ENCODE measurements at regions not wholly inside any gene's neighbourhood (a gene's known extent, or its start where the extent isn't known, plus 50 kb on each side); places are given as distances from the start of the nearest gene placed in this dataset.

DNA sequence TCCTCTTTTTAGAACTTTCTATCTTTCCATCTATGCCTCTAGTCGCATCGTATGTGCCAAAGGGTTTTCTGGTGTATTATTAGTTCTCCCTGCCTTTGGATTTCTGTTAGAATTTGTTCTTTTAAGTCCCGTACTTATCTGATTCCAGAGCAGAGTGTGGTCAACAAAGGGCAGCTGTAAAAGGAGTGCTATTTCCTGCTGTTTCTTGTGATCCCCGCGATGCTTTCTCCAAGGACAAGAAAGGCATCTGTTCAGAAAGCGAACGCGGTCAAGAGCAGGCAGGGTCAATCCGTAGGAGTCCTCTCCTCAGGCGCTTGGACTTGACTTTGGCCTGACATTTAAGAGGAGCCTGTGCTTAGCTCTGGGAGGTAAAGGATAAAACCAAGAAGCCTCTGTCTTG, 1152.1 kb upstream of the AUTS2 start:
- H3K4me1 ChIP-seq = no peaks in the 10 kb centered on the region
- 63 to 64% methylated on average over 10 of the region's 10 CpGs for whole genome bisulfite sequencing, 2 donors
- H3K27ac ChIP-seq = no peak overlapping the region
- no peak overlapping the region for H3K4me3 ChIP-seq
- TF ChIP-seq, protein P1, sequence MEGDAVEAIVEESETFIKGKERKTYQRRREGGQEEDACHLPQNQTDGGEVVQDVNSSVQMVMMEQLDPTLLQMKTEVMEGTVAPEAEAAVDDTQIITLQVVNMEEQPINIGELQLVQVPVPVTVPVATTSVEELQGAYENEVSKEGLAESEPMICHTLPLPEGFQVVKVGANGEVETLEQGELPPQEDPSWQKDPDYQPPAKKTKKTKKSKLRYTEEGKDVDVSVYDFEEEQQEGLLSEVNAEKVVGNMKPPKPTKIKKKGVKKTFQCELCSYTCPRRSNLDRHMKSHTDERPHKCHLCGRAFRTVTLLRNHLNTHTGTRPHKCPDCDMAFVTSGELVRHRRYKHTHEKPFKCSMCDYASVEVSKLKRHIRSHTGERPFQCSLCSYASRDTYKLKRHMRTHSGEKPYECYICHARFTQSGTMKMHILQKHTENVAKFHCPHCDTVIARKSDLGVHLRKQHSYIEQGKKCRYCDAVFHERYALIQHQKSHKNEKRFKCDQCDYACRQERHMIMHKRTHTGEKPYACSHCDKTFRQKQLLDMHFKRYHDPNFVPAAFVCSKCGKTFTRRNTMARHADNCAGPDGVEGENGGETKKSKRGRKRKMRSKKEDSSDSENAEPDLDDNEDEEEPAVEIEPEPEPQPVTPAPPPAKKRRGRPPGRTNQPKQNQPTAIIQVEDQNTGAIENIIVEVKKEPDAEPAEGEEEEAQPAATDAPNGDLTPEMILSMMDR (IDR thresholded peaks at IDR 0.05) = no peak
- ATAC-seq (no peak), DNase-seq (no peak), FAIRE-seq (no peak)
- no peaks in the 10 kb centered on the region for H3K27me3 ChIP-seq
- intact Hi-C loops (cut with DNase I) = no loop called here
- no peaks in the 10 kb centered on the region for H3K36me3 ChIP-seq
- no peaks in the 10 kb centered on the region for H3K9me3 ChIP-seq

DNA sequence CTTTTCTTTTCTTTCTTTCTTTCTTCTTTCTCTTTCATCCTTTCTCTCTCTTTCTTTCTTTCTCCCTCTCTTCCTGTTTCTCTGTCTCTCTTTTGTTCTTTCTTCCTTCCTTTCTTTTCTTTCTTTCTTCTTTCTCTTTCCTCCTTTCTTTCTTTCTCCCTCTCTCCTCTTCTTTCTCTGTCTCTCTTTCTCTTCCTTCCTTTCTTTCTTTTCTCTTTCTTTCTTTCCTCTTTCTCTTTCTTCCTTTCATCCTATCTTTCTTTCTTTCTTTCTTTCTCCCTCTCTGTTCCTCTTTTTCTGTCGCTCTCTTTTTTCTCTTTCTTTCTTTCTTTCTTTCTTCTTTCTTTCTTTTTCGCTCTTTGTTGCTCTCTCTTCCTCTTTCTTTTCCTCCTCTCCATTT, 1149.2 kb upstream of the AUTS2 start:
- H3K4me1 ChIP-seq = no peaks in the 10 kb centered on the region
- H3K4me3 ChIP-seq = no peak overlapping the region
- H3K27ac ChIP-seq = no peak overlapping the region
- TF ChIP-seq, protein P1 (IDR thresholded peaks at IDR 0.05) = no peak
- no peaks in the 10 kb centered on the region for H3K27me3 ChIP-seq
- no peaks in the 10 kb centered on the region for H3K36me3 ChIP-seq
- ATAC-seq (no peak), DNase-seq (no peak), FAIRE-seq (no peak)
- 73 to 93% methylated on average over 1 of the region's 2 CpGs for WGBS, 2 donors
- H3K9me3 ChIP-seq = no peaks in the 10 kb centered on the region
- intact Hi-C loops (cut with DNase I) = no loop called here

DNA sequence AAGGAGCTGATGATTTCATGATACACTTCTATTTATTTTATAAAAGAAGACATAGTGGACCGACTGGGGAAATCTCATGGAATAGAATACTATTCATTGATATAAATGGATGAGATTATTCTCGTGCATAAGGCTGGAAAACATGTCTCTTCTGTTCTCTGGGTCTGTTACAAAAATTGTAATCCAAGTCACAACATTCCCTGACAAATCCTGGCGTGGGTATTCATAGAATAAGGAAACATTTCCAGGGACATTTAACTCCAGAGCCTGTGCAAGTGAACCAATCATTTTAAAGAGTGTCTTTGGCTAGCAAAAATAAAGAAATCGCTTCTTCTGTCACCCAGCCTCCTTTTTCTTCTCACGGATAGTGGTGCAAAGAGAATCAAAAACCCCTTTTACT, 1148.5 kb upstream of the AUTS2 start:
- Histone ChIP-seq H3K27ac (no peak overlapping the region), H3K9me3 (no peaks in the 10 kb centered on the region), H3K4me3 (no peak overlapping the region), H3K36me3 (no peaks in the 10 kb centered on the region), H3K4me1 (no peaks in the 10 kb centered on the region), H3K27me3 (no peaks in the 10 kb centered on the region)
- no peak for DNase-seq
- no peak for FAIRE-seq
- TF ChIP-seq, protein P1 (IDR thresholded peaks at IDR 0.05) = no peak
- intact Hi-C loops (cut with DNase I) = no loop called here
- WGBS, 2 donors = 53 to 76% methylated on average over 5 of the region's 5 CpGs
- ATAC-seq = no peak

DNA sequence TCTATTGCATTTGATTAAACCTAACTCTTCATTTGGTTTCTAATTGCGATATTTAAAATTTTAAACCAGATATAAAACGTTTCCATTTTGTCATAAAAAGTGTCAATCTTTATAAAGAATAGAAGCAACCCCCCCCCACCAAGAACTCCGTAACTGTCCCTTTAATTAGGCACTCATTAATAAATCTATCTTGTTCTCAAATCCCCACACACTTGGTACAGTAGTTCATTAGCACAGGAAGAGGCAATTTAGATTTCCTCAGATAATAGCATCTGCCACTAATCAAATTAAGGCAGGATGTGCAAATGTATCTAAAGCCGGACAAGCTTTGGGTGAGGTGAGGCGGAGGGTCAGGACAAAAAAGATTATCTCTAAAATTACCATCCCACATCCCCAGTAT, 1143.3 kb upstream of the AUTS2 start:
- intact Hi-C loops (cut with DNase I) = no loop called here
- ATAC-seq (no peak), DNase-seq (no peak), FAIRE-seq (no peak)
- WGBS, 2 donors = 40 to 59% methylated on average over 5 of the region's 5 CpGs
- no peaks in the 10 kb centered on the region for H3K4me1 ChIP-seq
- H3K27me3 ChIP-seq = no peaks in the 10 kb centered on the region
- no peak overlapping the region for H3K27ac ChIP-seq
- no peaks in the 10 kb centered on the region for H3K36me3 ChIP-seq
- H3K9me3 ChIP-seq = no peaks in the 10 kb centered on the region
- TF ChIP-seq, protein P1 (IDR thresholded peaks at IDR 0.05) = no peak
- no peak overlapping the region for H3K4me3 ChIP-seq

DNA sequence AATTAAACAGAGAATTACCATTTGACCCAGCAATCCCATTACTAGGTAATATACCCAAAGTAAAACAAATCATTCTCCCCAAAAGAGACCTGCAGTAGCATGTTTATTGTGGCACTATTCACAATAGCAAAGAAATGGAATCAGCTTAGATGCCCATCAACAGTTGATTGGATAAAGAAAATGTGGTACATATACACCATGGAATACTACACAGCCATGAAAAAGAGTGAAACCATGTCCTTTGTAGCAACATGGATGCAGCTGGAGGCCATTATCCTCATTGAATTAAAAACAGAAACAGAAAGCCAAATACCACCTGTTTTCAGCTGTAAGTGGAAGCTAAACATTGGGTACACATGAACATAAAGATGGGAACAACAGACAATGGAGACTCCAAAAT, 1141.8 kb upstream of the AUTS2 start:
- ATAC-seq (no peak), DNase-seq (no peak)
- H3K9me3 ChIP-seq = no peaks in the 10 kb centered on the region

More for the DNA sequence above, 1141.8 kb upstream of the AUTS2 start:
- intact Hi-C loops (cut with DNase I) = no loop called here
- FAIRE-seq = no peak
- Histone ChIP-seq H3K27ac (no peak overlapping the region), H3K4me1 (no peaks in the 10 kb centered on the region), H3K4me3 (no peak overlapping the region), H3K36me3 (no peaks in the 10 kb centered on the region), H3K27me3 (no peaks in the 10 kb centered on the region)
- TF ChIP-seq, protein P1 (IDR thresholded peaks at IDR 0.05) = no peak

Data from pancreas (tissue), 10 donors.